Mesothelial cell of epicardium (in vitro differentiated cells): ENCODE measurements at regions not wholly inside any gene's neighbourhood (a gene's known extent, or its start where the extent isn't known, plus 50 kb on each side); places are given as distances from the start of the nearest gene placed in this dataset.

ENCODE experiments used
- DNase-seq, 2 experiments: peaks; one replicate each; pipeline ENCODE4 v3.0.0; 2021; ENCODE audit warnings: low spot score in 2 of 2; ENCODE audit not compliant: unreplicated experiment in 2 of 2
- H3K27ac Mint-ChIP-seq: 2 replicates; pipeline ENCODE4 v1.8.0; 2021; ENCODE audit warnings: mixed read lengths
- H3K27me3 Mint-ChIP-seq: 2 replicates; pipeline ENCODE4 v1.8.0; 2021; ENCODE audit warnings: low read depth, mixed read lengths
- H3K36me3 Mint-ChIP-seq: 2 replicates; pipeline ENCODE4 v1.8.0; 2021; ENCODE audit warnings: mixed read lengths
- H3K4me1 Mint-ChIP-seq: 2 replicates; pipeline ENCODE4 v1.8.0; 2021; ENCODE audit warnings: mixed read lengths
- H3K4me3 Mint-ChIP-seq: 2 replicates; pipeline ENCODE4 v1.8.0; 2021; ENCODE audit warnings: mild to moderate bottlenecking, moderate library complexity, mixed read lengths
- H3K9me3 Mint-ChIP-seq: 2 replicates; pipeline ENCODE4 v1.8.0; 2021; ENCODE audit warnings: mixed read lengths
- TF ChIP-seq, protein P1 (sequence below): fragments of 200-600 bp; sonication (generic); IDR thresholded peaks from one replicate; pipeline ENCODE4 v1.5.0; 2021; ENCODE audit warnings: antibody characterized with exemption; ENCODE audit not compliant: unreplicated experiment

DNA sequence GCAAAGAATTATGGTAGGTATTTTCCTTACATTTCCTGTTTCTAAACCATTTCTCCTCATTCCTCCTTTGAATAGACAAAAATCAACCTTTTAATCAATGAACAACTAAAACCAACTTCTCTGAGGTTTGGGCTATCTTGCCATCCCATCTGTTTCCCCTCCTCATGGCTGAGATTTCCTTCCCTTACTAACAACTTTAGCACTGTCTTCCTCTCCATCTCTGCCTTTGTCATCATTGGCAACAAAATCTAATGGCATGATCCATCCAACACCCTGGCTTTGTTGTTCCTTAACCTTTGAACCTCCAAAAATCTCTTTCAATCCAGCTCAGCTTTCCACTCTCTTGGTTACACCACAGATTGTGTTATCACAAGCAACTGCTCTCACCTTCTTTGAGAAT lies 95.3 kb upstream of the FAM136A start:
- no peaks in the 10 kb centered on the region for H3K4me1 Mint-ChIP-seq
- no peak overlapping the region for H3K27ac Mint-ChIP-seq
- TF ChIP-seq, protein P1, sequence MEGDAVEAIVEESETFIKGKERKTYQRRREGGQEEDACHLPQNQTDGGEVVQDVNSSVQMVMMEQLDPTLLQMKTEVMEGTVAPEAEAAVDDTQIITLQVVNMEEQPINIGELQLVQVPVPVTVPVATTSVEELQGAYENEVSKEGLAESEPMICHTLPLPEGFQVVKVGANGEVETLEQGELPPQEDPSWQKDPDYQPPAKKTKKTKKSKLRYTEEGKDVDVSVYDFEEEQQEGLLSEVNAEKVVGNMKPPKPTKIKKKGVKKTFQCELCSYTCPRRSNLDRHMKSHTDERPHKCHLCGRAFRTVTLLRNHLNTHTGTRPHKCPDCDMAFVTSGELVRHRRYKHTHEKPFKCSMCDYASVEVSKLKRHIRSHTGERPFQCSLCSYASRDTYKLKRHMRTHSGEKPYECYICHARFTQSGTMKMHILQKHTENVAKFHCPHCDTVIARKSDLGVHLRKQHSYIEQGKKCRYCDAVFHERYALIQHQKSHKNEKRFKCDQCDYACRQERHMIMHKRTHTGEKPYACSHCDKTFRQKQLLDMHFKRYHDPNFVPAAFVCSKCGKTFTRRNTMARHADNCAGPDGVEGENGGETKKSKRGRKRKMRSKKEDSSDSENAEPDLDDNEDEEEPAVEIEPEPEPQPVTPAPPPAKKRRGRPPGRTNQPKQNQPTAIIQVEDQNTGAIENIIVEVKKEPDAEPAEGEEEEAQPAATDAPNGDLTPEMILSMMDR, result no peak
- no peaks in the 10 kb centered on the region for H3K36me3 Mint-ChIP-seq
- DNase-seq, result no peak
- peaks cover 69% of the 10 kb centered on the region for H3K27me3 Mint-ChIP-seq
- H3K4me3 Mint-ChIP-seq, result no peak overlapping the region
- no peaks in the 10 kb centered on the region for H3K9me3 Mint-ChIP-seq

DNA sequence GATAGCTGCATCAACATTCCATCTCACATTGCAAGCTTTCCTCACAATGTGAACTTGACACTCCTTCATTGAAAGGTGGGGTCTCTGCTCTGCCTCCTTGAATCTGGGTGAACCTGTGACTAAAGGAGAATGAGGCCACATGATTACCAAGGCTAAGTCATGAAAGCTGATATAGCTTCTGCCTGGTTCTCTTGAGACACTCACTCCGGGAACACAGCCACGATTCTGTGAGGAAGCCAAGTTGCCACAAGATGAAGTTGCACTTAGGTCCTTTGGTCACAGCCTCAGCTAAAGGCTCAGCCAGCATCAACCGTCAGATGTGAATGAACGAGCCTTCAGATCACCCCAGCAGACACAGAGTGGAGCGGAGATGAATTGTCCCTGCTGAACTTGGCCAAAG lies 94.7 kb upstream of the FAM136A start:
- no peaks in the 10 kb centered on the region for H3K36me3 Mint-ChIP-seq
- no peak overlapping the region for H3K27ac Mint-ChIP-seq
- peaks cover 66% of the 10 kb centered on the region for H3K27me3 Mint-ChIP-seq
- TF ChIP-seq, protein P1, result no peak
- no peak overlapping the region for H3K4me3 Mint-ChIP-seq
- H3K4me1 Mint-ChIP-seq, result no peaks in the 10 kb centered on the region
- DNase-seq, result no peak
- H3K9me3 Mint-ChIP-seq, result no peaks in the 10 kb centered on the region

- Mint-ChIP-seq H3K27me3 (peaks cover 52% of the 10 kb centered on the region), H3K9me3 (no peaks in the 10 kb centered on the region), H3K36me3 (no peaks in the 10 kb centered on the region), H3K27ac (no peak overlapping the region), H3K4me1 (no peaks in the 10 kb centered on the region), H3K4me3 (no peak overlapping the region)
- no peak for DNase-seq
- TF ChIP-seq, protein P1, result no peak
Observed at GRCh38 chr2:70393881-70394280, 92.0 kb upstream of the FAM136A start.

DNA sequence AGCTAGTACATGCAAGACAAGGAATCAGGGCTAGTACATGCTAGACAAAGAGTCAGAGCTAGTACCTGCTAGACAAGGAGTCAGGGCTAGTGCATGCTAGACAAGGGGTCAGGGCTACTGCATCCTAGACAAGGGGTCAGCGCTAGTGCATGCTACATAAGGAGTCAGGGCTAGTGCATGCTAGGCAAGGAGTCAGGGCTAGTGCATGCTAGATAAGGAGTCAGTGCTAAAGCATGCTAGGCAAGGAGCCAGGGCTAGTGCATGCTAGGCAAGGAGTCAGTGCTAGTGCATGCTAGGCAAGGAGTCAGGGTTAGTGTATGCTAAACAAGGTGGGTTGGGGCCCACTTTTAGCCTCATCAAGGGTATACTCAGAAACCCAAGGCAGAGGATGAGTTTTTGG lies 90.1 kb upstream of the FAM136A start:
- no peaks in the 10 kb centered on the region for H3K9me3 Mint-ChIP-seq
- no peak for DNase-seq

DNA sequence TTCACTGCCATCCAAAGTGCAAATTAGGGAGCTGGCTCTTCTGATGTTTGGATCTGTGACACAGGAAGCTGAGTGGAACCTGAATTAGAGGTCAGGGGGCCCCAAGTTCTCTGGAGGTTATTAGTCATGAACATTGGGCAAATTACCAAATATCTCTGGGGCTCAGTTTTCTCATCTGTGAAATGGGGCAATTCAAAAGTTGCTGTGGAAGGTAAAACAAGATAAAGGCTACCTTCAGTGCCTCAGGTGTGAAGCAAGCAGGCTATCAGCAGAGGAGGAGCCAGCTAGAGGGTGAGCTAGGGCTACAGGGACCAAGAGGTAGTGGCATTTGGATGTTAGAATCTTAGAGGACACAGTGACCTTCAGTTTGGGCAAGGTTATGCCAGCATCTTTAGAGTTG lies 89.4 kb upstream of the FAM136A start:
- TF ChIP-seq, protein P1, result no peak
- H3K27ac Mint-ChIP-seq, result no peak overlapping the region
- no peaks in the 10 kb centered on the region for H3K36me3 Mint-ChIP-seq
- no peak overlapping the region for H3K4me3 Mint-ChIP-seq
- no peaks in the 10 kb centered on the region for H3K4me1 Mint-ChIP-seq
- peaks cover 41% of the 10 kb centered on the region for H3K27me3 Mint-ChIP-seq
- no peak for DNase-seq
- no peaks in the 10 kb centered on the region for H3K9me3 Mint-ChIP-seq

More for the DNA sequence above, 90.1 kb upstream of the FAM136A start:
- H3K4me1 Mint-ChIP-seq, result no peaks in the 10 kb centered on the region
- H3K27ac Mint-ChIP-seq, result no peak overlapping the region
- no peaks in the 10 kb centered on the region for H3K36me3 Mint-ChIP-seq
- no peak overlapping the region for H3K4me3 Mint-ChIP-seq
- peaks cover 43% of the 10 kb centered on the region for H3K27me3 Mint-ChIP-seq
- TF ChIP-seq, protein P1, result no peak

DNA sequence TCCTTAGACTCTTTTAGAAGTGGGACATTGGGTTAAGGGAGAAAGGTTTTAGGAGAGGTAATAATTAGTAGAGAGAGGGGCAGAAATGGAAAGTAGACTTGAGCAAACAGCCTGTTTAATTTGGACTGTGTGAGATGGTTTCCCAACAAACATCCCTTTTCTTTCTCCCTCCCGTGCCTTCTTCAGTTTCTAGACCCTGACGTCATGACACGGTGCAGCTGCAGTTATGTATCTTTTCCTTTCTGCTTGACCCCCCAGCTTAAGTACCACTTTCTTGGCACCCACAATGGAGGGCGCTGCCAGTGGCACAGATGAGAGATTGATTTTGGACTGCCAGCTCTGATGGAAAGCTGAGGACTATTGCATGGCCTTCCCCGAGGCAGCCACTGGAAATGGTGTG lies 86.9 kb upstream of the FAM136A start:
- no peaks in the 10 kb centered on the region for H3K4me1 Mint-ChIP-seq
- H3K36me3 Mint-ChIP-seq, result no peaks in the 10 kb centered on the region
- peaks cover 25% of the 10 kb centered on the region for H3K27me3 Mint-ChIP-seq

More for the DNA sequence above, 86.9 kb upstream of the FAM136A start:
- H3K4me3 Mint-ChIP-seq, result no peak overlapping the region
- no peak for DNase-seq
- H3K9me3 Mint-ChIP-seq, result peaks cover 5% of the 10 kb centered on the region
- TF ChIP-seq, protein P1, result no peak
- H3K27ac Mint-ChIP-seq, result no peak overlapping the region
